Keratinocyte (primary cell): ENCODE measurements at regions not wholly inside any gene's neighbourhood (a gene's known extent, or its start where the extent isn't known, plus 50 kb on each side); places are given as distances from the start of the nearest gene placed in this dataset.

Experiments used
- DNase-seq: peaks from one replicate; pipeline ENCODE4 v3.0.0-alpha.2; 2011; ENCODE audit warnings: low read depth, missing footprints, low spot score
- FAIRE-seq: peaks from 2 replicates; lab custom pipeline; 2011; peaks lifted over from hg19 to GRCh38; lab: Jason Lieb, UNC
- H2AFZ ChIP-seq: 2 replicates; pipeline ENCODE4 v1.6.0; 2012; ENCODE audit warnings: low read length, control low read depth, inconsistent platforms; ENCODE audit not compliant: control insufficient read depth
- H3K27ac ChIP-seq: 2 replicates; pipeline ENCODE4 v1.5.1; 2011; ENCODE audit warnings: low read length; ENCODE audit not compliant: control insufficient read depth, insufficient read depth
- H3K27me3 ChIP-seq: 3 replicates; pipeline ENCODE4 v1.6.0; 2011; ENCODE audit warnings: low read length; ENCODE audit not compliant: control insufficient read depth, insufficient read depth; ENCODE audit errors: extremely low read depth
- H3K36me3 ChIP-seq, 2 experiments: 2 replicates in 1 of 2; 3 replicates in 1 of 2; pipeline ENCODE4 v1.5.1; 2011; ENCODE audit warnings: low read length in 2 of 2, mild to moderate bottlenecking in 1 of 2; ENCODE audit not compliant: control insufficient read depth in 2 of 2, insufficient read depth in 2 of 2; ENCODE audit errors: extremely low read depth in 1 of 2
- H3K4me1 ChIP-seq: 3 replicates; pipeline ENCODE4 v1.5.1; 2011; ENCODE audit warnings: low read length; ENCODE audit not compliant: control insufficient read depth, insufficient read depth; ENCODE audit errors: extremely low read depth
- H3K4me2 ChIP-seq: 3 replicates; pipeline ENCODE4 v1.6.0; 2011; ENCODE audit warnings: low read depth, low read length; ENCODE audit not compliant: control insufficient read depth, insufficient read depth; ENCODE audit errors: extremely low read depth
- H3K4me3 ChIP-seq, 3 experiments: fragments of 200-600 bp in 1 of 3; sonication (generic) in 1 of 3; 2 replicates in 2 of 3; 3 replicates in 1 of 3; pipeline ENCODE4 v1.5.1; 2011 to 2016; ENCODE audit warnings: low read length in 3 of 3, mild to moderate bottlenecking in 3 of 3, control low read depth in 2 of 3, inconsistent platforms in 1 of 3, low read depth in 1 of 3, mixed read lengths in 1 of 3, mixed run types in 1 of 3, moderate library complexity in 1 of 3; ENCODE audit not compliant: control insufficient read depth in 2 of 3, insufficient read depth in 2 of 3; ENCODE audit errors: extremely low read depth in 1 of 3
- H3K79me2 ChIP-seq: 2 replicates; pipeline ENCODE4 v1.6.0; 2012; ENCODE audit warnings: low read length; ENCODE audit not compliant: control insufficient read depth, insufficient read depth
- H3K9ac ChIP-seq: 3 replicates; pipeline ENCODE4 v1.6.0; 2011; ENCODE audit warnings: low read length; ENCODE audit not compliant: control insufficient read depth, insufficient read depth; ENCODE audit errors: extremely low read depth
- H3K9me1 ChIP-seq: 3 replicates; pipeline ENCODE4 v1.6.0; 2011; ENCODE audit warnings: low read length; ENCODE audit not compliant: control insufficient read depth, insufficient read depth; ENCODE audit errors: extremely low read depth
- H3K9me3 ChIP-seq: 2 replicates; pipeline ENCODE4 v1.5.1; 2012; ENCODE audit warnings: low read depth, low read length; ENCODE audit not compliant: control insufficient read depth
- H4K20me1 ChIP-seq: 3 replicates; pipeline ENCODE4 v1.6.0; 2011; ENCODE audit warnings: low read length; ENCODE audit not compliant: control insufficient read depth, insufficient read depth; ENCODE audit errors: extremely low read depth
- CTCF ChIP-seq, 3 experiments: IDR thresholded peaks in 1 of 3; conservative IDR thresholded peaks in 1 of 3; optimal IDR thresholded peaks in 1 of 3; 2 replicates in 2 of 3; 3 replicates in 1 of 3; pipeline versions ENCODE3 to v1.5.1; 2011; ENCODE audit warnings: low read length in 3 of 3, mild to moderate bottlenecking in 3 of 3, moderate library complexity in 2 of 3, control low read depth in 1 of 3, inconsistent platforms in 1 of 3; ENCODE audit not compliant: insufficient read depth in 2 of 3; ENCODE audit errors: extremely low read depth in 1 of 3
- EZH2 ChIP-seq: IDR thresholded peaks from one replicate; pipeline ENCODE4 v1.6.1; 2012; ENCODE audit warnings: inconsistent platforms, mild to moderate bottlenecking, low read length, moderate library complexity
- dilution Hi-C: fragments of 300-500 bp; cut with MboI; formaldehyde crosslinking; loops from one replicate; pipeline ENCODE4 v1.7.0; 2020; ENCODE audit warnings: low sequenced_read_pairs; ENCODE audit not compliant: extremely low pct_ligation_motif_present

DNA sequence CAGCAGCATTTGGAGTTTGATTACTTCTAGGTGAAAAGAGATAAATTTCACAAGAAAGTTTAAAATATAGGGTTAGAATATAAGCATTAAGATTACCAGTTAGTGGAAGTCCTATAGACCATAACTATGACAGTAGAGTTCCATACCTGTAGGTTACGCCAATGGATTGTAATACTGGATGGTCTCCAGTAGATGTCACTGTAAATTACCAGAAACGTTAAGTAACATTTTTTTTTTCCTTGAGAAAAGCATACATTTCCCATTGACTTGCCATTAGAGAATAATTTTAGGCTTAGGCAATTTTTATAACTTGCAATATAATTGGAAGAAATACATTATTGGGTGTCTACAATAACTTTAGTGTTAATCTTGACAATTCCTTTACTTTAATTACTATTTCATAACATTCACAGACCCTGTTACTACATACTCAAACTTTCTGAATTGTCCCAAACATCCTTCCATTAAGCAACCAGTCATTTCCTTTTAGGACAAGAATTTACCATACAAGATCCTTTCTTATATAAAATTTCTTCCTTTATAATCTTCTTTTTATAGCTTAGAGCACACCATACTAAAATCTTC lies 304.1 kb upstream of the TECRL start:
- DNase-seq (peak; percentile 4), FAIRE-seq (no peak)

GRCh38 chr4:64712590-64712989 lies 303.3 kb upstream of the TECRL start:
- Histone ChIP-seq H3K9ac (no peak overlapping the region), H3K4me1 (no peaks in the 10 kb centered on the region), H3K27me3 (no peaks in the 10 kb centered on the region), H3K4me3 (no peak overlapping the region), H3K4me2 (no peak overlapping the region), H3K36me3 (no peaks in the 10 kb centered on the region), H3K79me2 (no peaks in the 10 kb centered on the region), H4K20me1 (no peaks in the 10 kb centered on the region), H3K9me3 (no peaks in the 10 kb centered on the region), H3K27ac (no peak overlapping the region), H3K9me1 (no peaks in the 10 kb centered on the region), H2AFZ (no peak overlapping the region)
- DNase-seq (no peak), FAIRE-seq (no peak)
- dilution Hi-C loops, result no loop called here
- TF ChIP-seq CTCF (optimal IDR thresholded peaks at IDR 0.05 in 1 of 3, IDR thresholded peaks at IDR 0.05 in 1 of 3, conservative IDR thresholded peaks at IDR 0.05 in 1 of 3; ENCODE audit: extremely low read depth in 1 of 3, insufficient read depth in 2 of 3, low read length in 3 of 3), result no peak
- no peak for TF ChIP-seq EZH2

More for the DNA sequence above, 304.1 kb upstream of the TECRL start:
- H3K9me3 ChIP-seq, result no peaks in the 10 kb centered on the region
- no peaks in the 10 kb centered on the region for H3K79me2 ChIP-seq
- no peaks in the 10 kb centered on the region for H3K36me3 ChIP-seq
- H3K27ac ChIP-seq, result no peak overlapping the region
- no peaks in the 10 kb centered on the region for H3K27me3 ChIP-seq
- dilution Hi-C loops, result no loop called here
- H3K4me2 ChIP-seq, result no peak overlapping the region
- TF ChIP-seq EZH2 (no peak), CTCF (optimal IDR thresholded peaks at IDR 0.05 in 1 of 3, IDR thresholded peaks at IDR 0.05 in 1 of 3, conservative IDR thresholded peaks at IDR 0.05 in 1 of 3; ENCODE audit: extremely low read depth in 1 of 3, insufficient read depth in 2 of 3, low read length in 3 of 3) (peak in 2 of 3 experiments; percentile 36 to 43)
- no peak overlapping the region for H2AFZ ChIP-seq
- H3K4me1 ChIP-seq, result no peaks in the 10 kb centered on the region
- H4K20me1 ChIP-seq, result no peaks in the 10 kb centered on the region
- no peak overlapping the region for H3K4me3 ChIP-seq
- H3K9ac ChIP-seq, result no peak overlapping the region
- H3K9me1 ChIP-seq, result no peaks in the 10 kb centered on the region
